ENCODE measurements at regions not wholly inside any gene's neighbourhood (a gene's known extent, or its start where the extent isn't known, plus 50 kb on each side); places are given as distances from the start of the nearest gene placed in this dataset.

DNA sequence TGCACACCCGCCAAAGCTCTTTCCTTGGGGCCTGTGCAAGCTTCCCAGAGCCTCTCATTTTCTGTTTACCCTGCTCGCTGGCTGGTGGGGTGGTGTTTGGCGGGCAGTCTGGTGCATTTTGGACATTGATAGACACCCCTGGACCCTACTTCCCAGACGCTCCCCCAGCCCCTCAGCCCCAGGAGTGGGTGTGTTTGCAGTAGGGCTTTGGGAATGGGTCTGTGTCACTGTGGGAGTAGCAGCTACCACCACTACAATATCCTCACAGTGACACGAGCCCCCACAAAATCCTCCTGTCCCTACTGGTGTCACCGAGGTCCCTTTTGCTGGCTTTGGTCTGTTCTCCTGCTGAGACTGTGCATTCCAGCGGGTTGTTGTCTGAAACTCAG lies 371.3 kb downstream of the TMEM121 start:
- no peak overlapping the region for H3K4me3 ChIP-seq
- H3K27me3 ChIP-seq, result peaks cover 0 to 11% of the 10 kb centered on the region in 2 donors
- no peaks in the 10 kb centered on the region for H3K4me1 ChIP-seq
- TF ChIP-seq, protein P1, sequence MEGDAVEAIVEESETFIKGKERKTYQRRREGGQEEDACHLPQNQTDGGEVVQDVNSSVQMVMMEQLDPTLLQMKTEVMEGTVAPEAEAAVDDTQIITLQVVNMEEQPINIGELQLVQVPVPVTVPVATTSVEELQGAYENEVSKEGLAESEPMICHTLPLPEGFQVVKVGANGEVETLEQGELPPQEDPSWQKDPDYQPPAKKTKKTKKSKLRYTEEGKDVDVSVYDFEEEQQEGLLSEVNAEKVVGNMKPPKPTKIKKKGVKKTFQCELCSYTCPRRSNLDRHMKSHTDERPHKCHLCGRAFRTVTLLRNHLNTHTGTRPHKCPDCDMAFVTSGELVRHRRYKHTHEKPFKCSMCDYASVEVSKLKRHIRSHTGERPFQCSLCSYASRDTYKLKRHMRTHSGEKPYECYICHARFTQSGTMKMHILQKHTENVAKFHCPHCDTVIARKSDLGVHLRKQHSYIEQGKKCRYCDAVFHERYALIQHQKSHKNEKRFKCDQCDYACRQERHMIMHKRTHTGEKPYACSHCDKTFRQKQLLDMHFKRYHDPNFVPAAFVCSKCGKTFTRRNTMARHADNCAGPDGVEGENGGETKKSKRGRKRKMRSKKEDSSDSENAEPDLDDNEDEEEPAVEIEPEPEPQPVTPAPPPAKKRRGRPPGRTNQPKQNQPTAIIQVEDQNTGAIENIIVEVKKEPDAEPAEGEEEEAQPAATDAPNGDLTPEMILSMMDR (IDR thresholded peaks at IDR 0.05), result no peak
- H3K36me3 ChIP-seq, result no peaks in the 10 kb centered on the region
- intact Hi-C loops (cut with DNase I; ENCODE audit: low total_unique reads), result no loop called here
- no peaks in the 10 kb centered on the region for H3K9me3 ChIP-seq
- DNase-seq, result peak in 1 of 2 donors; percentile 51
- no peak overlapping the region for H3K27ac ChIP-seq

DNA sequence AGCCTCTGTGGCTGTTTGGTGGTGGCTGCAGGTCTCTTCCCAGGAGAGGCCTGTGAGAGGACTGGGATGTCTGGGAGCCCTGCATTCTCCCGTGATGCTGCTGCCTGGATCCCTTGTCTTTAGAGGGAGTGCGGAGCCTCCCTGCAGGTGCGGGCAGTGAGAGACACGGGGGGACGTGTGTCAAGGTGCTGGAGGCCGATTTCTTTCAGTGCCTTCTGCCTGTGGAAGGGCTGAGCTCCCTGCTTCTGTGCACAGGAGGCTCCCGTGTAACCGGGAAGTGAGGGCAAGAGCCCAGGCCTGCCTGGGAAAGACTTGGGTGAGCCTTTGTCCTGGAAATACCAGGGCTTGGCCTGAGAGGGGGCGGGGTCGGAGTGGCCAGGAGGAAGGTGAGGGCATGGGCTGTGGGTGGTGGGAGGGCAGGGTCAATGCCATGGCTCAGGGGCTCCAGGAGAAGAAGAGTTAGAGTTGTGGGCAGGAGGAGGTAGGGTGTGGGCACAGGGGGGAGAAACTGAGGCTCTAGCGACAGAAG lies 372.2 kb downstream of the TMEM121 start:
- TF ChIP-seq, protein P1 (IDR thresholded peaks at IDR 0.05), result no peak
- H3K27ac ChIP-seq, result no peak overlapping the region
- H3K9me3 ChIP-seq, result no peaks in the 10 kb centered on the region
- DNase-seq, result no peak
- peaks cover 0 to 11% of the 10 kb centered on the region in 2 donors for H3K27me3 ChIP-seq
- no peaks in the 10 kb centered on the region for H3K36me3 ChIP-seq
- intact Hi-C loops (cut with DNase I; ENCODE audit: low total_unique reads), result no loop called here
- no peak overlapping the region for H3K4me3 ChIP-seq
- no peaks in the 10 kb centered on the region for H3K4me1 ChIP-seq

DNA sequence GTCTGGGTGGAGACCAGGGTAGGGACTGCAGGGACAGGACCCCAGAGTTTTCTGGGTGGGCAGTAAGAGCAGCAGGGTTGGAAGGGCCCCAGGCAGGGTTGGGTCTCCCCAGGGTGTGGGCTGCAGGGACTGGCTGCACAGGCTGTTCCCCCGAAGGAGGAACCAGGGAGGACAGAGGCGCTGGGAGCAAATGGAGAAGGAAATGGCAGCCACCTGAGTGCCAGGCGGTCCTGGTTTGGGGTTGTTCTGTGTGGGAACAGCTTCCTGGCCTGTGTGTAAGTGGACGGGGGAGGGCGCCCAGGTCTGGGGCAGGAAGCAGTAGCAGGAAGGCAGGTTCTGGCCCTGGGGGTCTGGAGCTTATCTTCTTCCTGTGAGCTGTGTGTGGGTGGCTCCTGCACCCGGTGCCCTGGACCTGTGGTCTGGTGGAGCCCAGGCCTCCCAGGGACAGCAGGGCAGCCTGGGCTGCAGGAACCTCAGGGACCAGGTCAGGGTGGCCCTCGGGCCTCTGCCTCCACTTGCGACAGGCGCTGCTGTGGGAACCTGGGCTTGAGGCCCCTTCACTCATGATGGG lies 372.8 kb downstream of the TMEM121 start:
- intact Hi-C loops (cut with DNase I; ENCODE audit: low total_unique reads), result no loop called here
- TF ChIP-seq, protein P1 (IDR thresholded peaks at IDR 0.05), result no peak
- Histone ChIP-seq H3K4me3 (no peak overlapping the region), H3K36me3 (no peaks in the 10 kb centered on the region), H3K4me1 (no peaks in the 10 kb centered on the region), H3K27ac (no peak overlapping the region), H3K9me3 (no peaks in the 10 kb centered on the region), H3K27me3 (peaks cover 0 to 11% of the 10 kb centered on the region in 2 donors)
- no peak for DNase-seq

DNA sequence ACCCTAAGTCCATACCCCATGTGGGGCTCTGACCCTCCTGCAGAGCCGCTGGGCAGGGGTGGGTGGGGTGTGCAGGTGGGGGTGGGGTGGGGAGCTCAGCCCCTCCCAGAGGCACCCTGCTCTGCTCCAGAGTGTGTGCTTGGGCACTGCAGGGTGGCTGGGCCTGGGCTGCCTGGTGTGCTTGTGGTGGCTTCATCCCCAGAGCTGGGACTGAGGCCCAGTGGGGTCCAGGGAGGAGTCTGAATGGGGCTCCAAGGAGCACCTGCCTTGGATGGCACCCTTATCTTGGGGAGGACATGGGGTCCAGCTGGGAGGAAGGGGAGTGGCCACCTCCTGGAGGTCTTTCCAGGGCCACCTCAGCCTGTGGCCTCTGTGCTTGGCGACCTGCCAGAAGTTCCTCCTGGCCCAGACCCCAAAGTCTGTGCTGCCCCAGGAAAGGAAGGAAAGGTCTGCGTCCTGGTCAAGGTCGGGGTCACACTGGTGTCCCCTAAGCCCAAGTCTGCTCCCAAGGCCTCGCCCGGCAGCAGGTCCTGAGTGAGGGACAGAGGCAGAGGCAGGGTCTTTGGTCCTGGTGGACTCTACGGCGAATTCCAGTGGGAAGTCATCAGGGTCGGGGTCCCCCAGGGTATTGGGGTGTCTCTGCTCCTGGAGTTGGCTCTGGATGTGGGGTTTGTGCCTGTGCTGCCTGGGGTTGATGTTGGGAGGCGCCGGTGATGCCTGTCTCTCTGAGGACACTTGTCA lies 373.4 kb downstream of the TMEM121 start:
- no peak for DNase-seq

DNA sequence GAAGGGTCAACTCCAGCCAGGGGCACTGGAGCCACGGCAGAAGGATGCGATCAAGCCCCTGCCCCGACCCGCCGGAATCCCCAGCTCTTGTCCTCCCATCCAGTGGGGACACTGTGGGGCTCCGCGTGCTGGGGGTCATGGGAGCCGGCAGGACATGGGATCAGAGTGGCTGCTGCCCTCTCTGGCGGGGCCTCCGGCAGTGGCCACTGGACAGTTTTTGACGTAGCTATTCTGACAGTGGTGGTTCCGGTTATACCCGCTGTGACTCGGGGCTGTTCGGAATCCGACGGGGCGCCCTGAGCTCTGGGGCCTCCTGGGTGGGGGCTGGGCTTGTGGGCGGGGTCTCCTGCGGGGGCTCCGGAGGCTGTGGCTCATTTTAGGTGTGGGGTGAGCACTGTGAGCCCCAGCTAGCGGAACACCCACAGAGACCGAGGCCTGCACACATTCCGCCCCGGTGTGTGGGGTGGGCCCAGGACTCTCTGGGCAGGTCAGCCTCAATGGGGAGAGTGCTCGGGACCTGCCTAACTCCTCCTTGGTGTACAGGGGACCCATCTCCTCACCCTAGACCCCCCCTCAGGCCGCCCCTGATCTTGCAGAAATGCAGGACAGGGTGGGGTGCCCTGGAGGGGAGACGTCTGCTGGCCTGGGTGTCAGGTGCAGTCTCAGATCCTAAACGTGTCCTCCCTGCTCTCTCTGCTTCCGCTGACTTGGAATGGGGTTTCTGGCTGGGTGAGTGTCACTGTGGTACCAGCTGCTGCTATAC lies 374.2 kb downstream of the TMEM121 start:
- peaks cover 0 to 11% of the 10 kb centered on the region in 2 donors for H3K27me3 ChIP-seq
- TF ChIP-seq, protein P1 (IDR thresholded peaks at IDR 0.05), result no peak
- no peaks in the 10 kb centered on the region for H3K9me3 ChIP-seq
- no peak for DNase-seq
- intact Hi-C loops (cut with DNase I; ENCODE audit: low total_unique reads), result no loop called here
- no peak overlapping the region for H3K4me3 ChIP-seq
- H3K27ac ChIP-seq, result no peak overlapping the region
- no peaks in the 10 kb centered on the region for H3K36me3 ChIP-seq
- no peaks in the 10 kb centered on the region for H3K4me1 ChIP-seq

More for the DNA sequence above, 373.4 kb downstream of the TMEM121 start:
- TF ChIP-seq, protein P1 (IDR thresholded peaks at IDR 0.05), result no peak
- H3K27me3 ChIP-seq, result peaks cover 0 to 11% of the 10 kb centered on the region in 2 donors
- H3K4me3 ChIP-seq, result no peak overlapping the region
- no peak overlapping the region for H3K27ac ChIP-seq
- no peaks in the 10 kb centered on the region for H3K36me3 ChIP-seq
- no peaks in the 10 kb centered on the region for H3K9me3 ChIP-seq
- intact Hi-C loops (cut with DNase I; ENCODE audit: low total_unique reads), result no loop called here
- no peaks in the 10 kb centered on the region for H3K4me1 ChIP-seq

All from tibial artery (tissue), 4 donors.